ENCODE measurements at regions not wholly inside any gene's neighbourhood (a gene's known extent, or its start where the extent isn't known, plus 50 kb on each side); places are given as distances from the start of the nearest gene placed in this dataset.

GRCh38 chr1:193342811-193343210 lies 156.4 kb upstream of the B3GALT2 start:
- no peak for DNase-seq

GRCh38 chr1:193340331-193340730 lies 153.9 kb upstream of the B3GALT2 start:
- no peak for DNase-seq

GRCh38 chr1:193339401-193339800 lies 153.0 kb upstream of the B3GALT2 start:
- DNase-seq, result no peak

GRCh38 chr1:193338194-193338593 lies 151.8 kb upstream of the B3GALT2 start:
- no peak for DNase-seq

GRCh38 chr1:193335806-193336428 lies 149.5 kb upstream of the B3GALT2 start:
- peak; percentile 27 for DNase-seq

GRCh38 chr1:193333166-193333565 lies 146.8 kb upstream of the B3GALT2 start:
- DNase-seq, result no peak

- DNase-seq, result no peak
These were observed 139.9 kb upstream of the B3GALT2 start for GRCh38 chr1:193326296-193326695.

- DNase-seq, result no peak
These were observed 139.4 kb upstream of the B3GALT2 start for GRCh38 chr1:193325771-193326170.

- DNase-seq, result no peak
These were observed 138.6 kb upstream of the B3GALT2 start for GRCh38 chr1:193325042-193325441.

GRCh38 chr1:193322211-193322610 lies 135.8 kb upstream of the B3GALT2 start:
- no peak for DNase-seq

- no peak for DNase-seq
These were observed 134.9 kb upstream of the B3GALT2 start for GRCh38 chr1:193321242-193321840.

- DNase-seq, result no peak
These were observed 133.9 kb upstream of the B3GALT2 start for GRCh38 chr1:193320270-193320669.

GRCh38 chr1:193318347-193318746 lies 131.9 kb upstream of the B3GALT2 start:
- no peak for DNase-seq

GRCh38 chr1:193313354-193314140 lies 127.1 kb upstream of the B3GALT2 start:
- DNase-seq, result no peak

- DNase-seq, result no peak
These were observed 126.0 kb upstream of the B3GALT2 start for GRCh38 chr1:193312432-193312831.

- DNase-seq, result no peak
These were observed 125.0 kb upstream of the B3GALT2 start for GRCh38 chr1:193311226-193311948.

- no peak for DNase-seq
These were observed 124.2 kb upstream of the B3GALT2 start for GRCh38 chr1:193310564-193310963.

- no peak for DNase-seq
These were observed 123.6 kb upstream of the B3GALT2 start for GRCh38 chr1:193309936-193310475.

- no peak for DNase-seq
These were observed 122.0 kb upstream of the B3GALT2 start for GRCh38 chr1:193308438-193308837.

- DNase-seq, result no peak
These were observed 120.0 kb upstream of the B3GALT2 start for GRCh38 chr1:193306430-193306829.
